ENCODE measurements at regions not wholly inside any gene's neighbourhood (a gene's known extent, or its start where the extent isn't known, plus 50 kb on each side); places are given as distances from the start of the nearest gene placed in this dataset.
"Not testable (repeated sequence)": the region's sequence is repeated elsewhere in the genome, so short reads cannot be mapped to it uniquely, and the experiment has no call there.

- DNase-seq (ENCODE audit: low read depth in 1 of 2, low spot score in 1 of 2) = not testable (repeated sequence)
Observed at GRCh38 chr16:21533474-21533873, 65.9 kb upstream of the METTL9 start.

- not testable (repeated sequence) for DNase-seq (ENCODE audit: low read depth in 1 of 2, low spot score in 1 of 2)
Observed at GRCh38 chr16:21534561-21534960, 64.8 kb upstream of the METTL9 start.

DNA sequence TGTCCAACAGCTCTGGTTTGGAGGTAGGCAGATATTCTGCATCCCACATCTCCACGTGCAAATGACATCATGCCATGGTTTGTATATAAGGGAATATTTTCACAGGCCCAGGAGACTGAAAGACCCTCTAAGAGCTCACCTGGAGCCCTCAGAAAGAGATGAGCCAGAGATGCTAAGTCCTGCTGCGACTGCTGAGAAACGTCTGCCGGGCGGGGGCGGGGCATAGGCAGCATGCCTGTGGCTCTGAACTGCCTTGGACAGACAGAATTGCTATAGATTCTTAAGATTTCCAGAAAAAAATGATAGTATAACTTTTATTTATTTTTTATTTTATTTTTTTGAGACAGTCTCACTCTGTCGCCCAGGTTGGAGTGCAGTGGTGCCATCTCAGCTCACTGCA, 64.2 kb upstream of the METTL9 start:
- DNase-seq (ENCODE audit: low read depth in 1 of 2, low spot score in 1 of 2) = not testable (repeated sequence)

DNA sequence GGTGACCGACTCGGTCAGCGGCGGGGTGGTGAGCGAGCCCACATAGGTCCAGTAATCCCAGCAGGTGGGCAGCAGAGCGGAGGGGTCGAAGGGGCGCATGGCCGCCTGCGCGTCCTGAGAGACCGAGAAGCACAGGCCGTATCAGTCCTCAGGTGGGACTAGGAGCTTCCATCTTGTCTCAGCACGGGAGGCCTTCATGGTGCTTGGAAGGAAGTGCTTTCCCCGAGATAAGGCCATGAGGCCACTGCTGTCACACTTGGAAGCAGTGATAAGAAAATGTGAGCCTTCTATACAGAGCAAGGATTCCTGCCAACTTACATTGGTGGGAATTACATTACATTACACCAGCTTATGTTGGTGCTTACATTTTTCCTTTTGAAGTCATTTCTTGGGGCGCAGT, 62.6 kb upstream of the METTL9 start:
- DNase-seq (ENCODE audit: low read depth in 1 of 2, low spot score in 1 of 2) = not testable (repeated sequence)

- not testable (repeated sequence) for DNase-seq (ENCODE audit: low read depth in 1 of 2, low spot score in 1 of 2)
Observed at GRCh38 chr16:21537598-21537997, 61.8 kb upstream of the METTL9 start.

- DNase-seq (ENCODE audit: low read depth in 1 of 2, low spot score in 1 of 2) = not testable (repeated sequence)
Observed at GRCh38 chr16:21539107-21539618, 60.2 kb upstream of the METTL9 start.

GRCh38 chr16:21540770-21541433, 58.5 kb upstream of the METTL9 start:
- DNase-seq (ENCODE audit: low read depth in 1 of 2, low spot score in 1 of 2) = peak in 1 of 2 donors; percentile 46

- DNase-seq (ENCODE audit: low read depth in 1 of 2, low spot score in 1 of 2) = not testable (repeated sequence)
Observed at GRCh38 chr16:21541611-21542051, 57.7 kb upstream of the METTL9 start.

GRCh38 chr16:21542075-21542474, 57.3 kb upstream of the METTL9 start:
- not testable (repeated sequence) for DNase-seq (ENCODE audit: low read depth in 1 of 2, low spot score in 1 of 2)

GRCh38 chr16:21542491-21543124, 56.8 kb upstream of the METTL9 start:
- DNase-seq (ENCODE audit: low read depth in 1 of 2, low spot score in 1 of 2) = not testable (repeated sequence)

DNA sequence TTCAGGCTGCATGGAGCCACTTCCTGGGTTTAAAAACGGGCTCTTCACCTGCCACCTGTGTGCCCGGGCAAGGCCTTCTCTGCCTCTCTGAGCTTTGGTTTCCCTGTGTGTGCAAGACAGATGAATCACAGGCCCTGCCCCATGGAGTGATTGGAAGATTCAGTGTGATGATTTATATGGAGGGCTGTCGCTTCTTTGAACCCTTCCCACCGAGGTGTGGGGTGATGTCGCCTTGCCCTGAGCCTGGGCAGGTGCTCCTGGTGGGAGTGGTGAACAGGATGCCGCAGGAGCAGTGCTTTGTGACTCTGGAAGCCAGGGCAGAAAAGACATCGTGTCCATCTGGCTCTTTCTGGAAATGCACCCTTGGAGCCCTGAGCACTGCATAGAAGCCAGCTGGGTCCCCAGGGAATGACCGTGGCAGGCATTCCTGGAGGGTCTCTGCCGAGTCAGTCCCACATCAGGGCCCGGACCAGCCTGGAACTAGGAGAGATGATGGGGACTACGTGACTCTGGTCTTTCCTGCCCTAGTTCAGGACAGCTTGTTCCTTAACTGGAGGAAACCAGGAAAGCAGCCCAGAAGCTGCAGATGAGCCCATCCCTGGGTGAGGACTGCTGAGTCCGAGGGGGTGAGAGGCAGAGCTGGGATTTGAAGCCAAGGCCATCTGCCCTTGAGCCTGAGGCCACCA, 56.1 kb upstream of the METTL9 start:
- DNase-seq (ENCODE audit: low read depth in 1 of 2, low spot score in 1 of 2) = not testable (repeated sequence)

DNA sequence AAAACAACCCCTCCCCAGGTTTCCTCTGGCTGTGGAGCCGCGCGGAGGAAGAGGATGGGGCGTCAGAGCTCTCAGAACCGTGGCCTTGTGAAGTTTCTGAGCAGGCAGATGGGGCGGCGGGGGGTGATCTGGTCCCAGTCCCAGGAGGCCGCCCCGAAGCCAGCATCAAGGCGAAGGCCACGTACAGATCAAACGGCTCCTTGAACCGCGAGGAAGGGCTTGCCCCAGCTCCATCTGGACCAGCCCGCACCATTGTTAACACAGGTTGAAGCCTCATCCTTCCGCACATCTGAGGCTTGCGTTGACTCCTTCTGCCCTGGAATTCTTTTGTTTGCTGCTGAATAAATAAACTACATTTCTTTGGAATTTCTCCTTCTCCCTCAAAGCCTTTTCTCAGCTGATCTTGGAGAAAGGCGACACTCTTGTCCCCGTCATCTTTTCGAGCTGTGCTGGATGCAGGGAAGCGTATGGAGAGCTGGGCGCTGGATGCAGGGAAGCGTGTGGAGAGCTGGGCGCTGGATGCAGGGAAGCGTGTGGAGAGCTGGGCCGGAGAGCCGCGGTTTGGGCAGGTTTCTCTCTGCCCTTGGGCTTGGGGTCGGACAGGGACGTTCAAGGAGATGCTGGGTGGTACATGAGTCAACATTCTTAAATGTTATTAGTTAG, 53.6 kb upstream of the METTL9 start:
- not testable (repeated sequence) for DNase-seq (ENCODE audit: low read depth in 1 of 2, low spot score in 1 of 2)

- not testable (repeated sequence) for DNase-seq (ENCODE audit: low read depth in 1 of 2, low spot score in 1 of 2)
Observed at GRCh38 chr16:21549396-21549795, 50.0 kb upstream of the METTL9 start.
